A673 (cell line): ENCODE measurements at regions not wholly inside any gene's neighbourhood (a gene's known extent, or its start where the extent isn't known, plus 50 kb on each side); places are given as distances from the start of the nearest gene placed in this dataset.

ENCODE experiments used
- BruUV-seq: library from RNA; stranded (reverse); fragments of 400-500 nt; replicated peaks from 2 replicates; lab custom pipeline; 2021; lab: Mats Ljungman, UMichigan
- CTCF ChIA-PET: fragments of 300-600 bp; sonication (Branson Sonifier 250); formaldehyde crosslinking; loops from one replicate; lab custom pipeline; 2022; ENCODE audit warnings: antibody characterized with exemption; lab: Charles Lee
- POLR2A ChIA-PET: fragments of 300-600 bp; sonication (Branson Sonifier 250); formaldehyde crosslinking; loops from one replicate; lab custom pipeline; 2022; ENCODE audit warnings: antibody characterized with exemption; ENCODE audit not compliant: low non-redundant PET; lab: Charles Lee
- DNase-seq: peaks from one replicate; pipeline ENCODE4 v3.0.0-alpha.2; 2015; ENCODE audit warnings: low spot score
- H3K27ac ChIP-seq: fragments of 200-600 bp; sonication (generic); 2 replicates; pipeline ENCODE4 v1.5.1; 2016; ENCODE audit warnings: mixed run types, low read depth, mild to moderate bottlenecking, mixed read lengths, antibody characterized with exemption, low read length; ENCODE audit not compliant: poor library complexity, severe bottlenecking
- H3K27me3 ChIP-seq: fragments of 200-600 bp; sonication (generic); replicated peaks from 2 replicates; pipeline ENCODE4 v1.6.1; 2017; ENCODE audit warnings: mixed run types, low read depth, mild to moderate bottlenecking, mixed read lengths, antibody characterized with exemption, low read length; ENCODE audit not compliant: insufficient read depth, poor library complexity
- H3K36me3 ChIP-seq: fragments of 200-600 bp; sonication (generic); 2 replicates; pipeline ENCODE4 v1.6.1; 2016; ENCODE audit warnings: mixed run types, mild to moderate bottlenecking, mixed read lengths, antibody characterized with exemption, low read length; ENCODE audit not compliant: insufficient read depth, poor library complexity, severe bottlenecking
- H3K4me1 ChIP-seq: fragments of 200-600 bp; sonication (generic); 2 replicates; pipeline ENCODE4 v1.6.1; 2017; ENCODE audit warnings: mixed run types, mild to moderate bottlenecking, mixed read lengths, antibody characterized with exemption, low read length; ENCODE audit not compliant: insufficient read depth, poor library complexity, severe bottlenecking
- H3K4me3 ChIP-seq: fragments of 200-600 bp; sonication (generic); 2 replicates; pipeline ENCODE4 v1.5.1; 2016; ENCODE audit warnings: low read depth, mixed run types, mild to moderate bottlenecking, mixed read lengths, low read length; ENCODE audit not compliant: poor library complexity, severe bottlenecking
- H3K9me3 ChIP-seq: fragments of 200-600 bp; sonication (generic); 2 replicates; pipeline ENCODE4 v1.6.1; 2016; ENCODE audit warnings: mixed run types, low read depth, mild to moderate bottlenecking, mixed read lengths, antibody characterized with exemption, low read length; ENCODE audit not compliant: poor library complexity, severe bottlenecking
- CTCF ChIP-seq: fragments of 300-800, 200-600 bp; sonication (generic); conservative IDR thresholded peaks from 2 replicates; pipeline ENCODE4 v1.5.1; 2017; ENCODE audit warnings: low read depth, mild to moderate bottlenecking, antibody characterized with exemption, low read length, moderate library complexity, mixed read lengths
- EZH2 ChIP-seq: fragments of 200-600 bp; sonication (generic); IDR thresholded peaks from 2 replicates; pipeline ENCODE4 v1.6.1; 2017; ENCODE audit warnings: borderline replicate concordance, low read depth, mild to moderate bottlenecking, mixed read lengths, antibody characterized with exemption, low read length; ENCODE audit not compliant: poor library complexity, severe bottlenecking
- intact Hi-C: fragments of 100-400 bp; cut with micrococcal nuclease; formaldehyde crosslinking; loops from one replicate; pipeline ENCODE4 v1.10.0; 2022; ENCODE audit not compliant: unreplicated experiment

GRCh38 chr4:189162073-189162789 is 778.4 kb upstream of the FRG1 start:
- Histone ChIP-seq H3K4me3 (no peak overlapping the region), H3K4me1 (no peaks in the 10 kb centered on the region), H3K27ac (no peak overlapping the region), H3K27me3 (peaks cover 85% of the 10 kb centered on the region), H3K36me3 (no peaks in the 10 kb centered on the region), H3K9me3 (no peaks in the 10 kb centered on the region)
- DNase-seq, result no peak
- intact Hi-C loops, result no loop called here
- TF ChIP-seq EZH2, result no peak
- no peak for TF ChIP-seq CTCF
- ChIA-PET POLR2A (no interaction called here), CTCF (no interaction called here)
- no TSS peak for BruUV-seq

- ChIA-PET CTCF (no interaction called here), POLR2A (no interaction called here)
- intact Hi-C loops, result no loop called here
- Histone ChIP-seq H3K9me3 (no peaks in the 10 kb centered on the region), H3K36me3 (no peaks in the 10 kb centered on the region), H3K27me3 (peaks cover 88% of the 10 kb centered on the region), H3K27ac (no peak overlapping the region), H3K4me3 (no peak overlapping the region), H3K4me1 (no peaks in the 10 kb centered on the region)
- no TSS peak for BruUV-seq
- DNase-seq, result no peak
- TF ChIP-seq CTCF (no peak), EZH2 (no peak)
Measured at GRCh38 chr4:189162888-189163287, 777.8 kb upstream of the FRG1 start.

GRCh38 chr4:189176002-189176401 is 764.7 kb upstream of the FRG1 start:
- CTCF ChIA-PET, result no interaction called here
- peaks cover 63% of the 10 kb centered on the region for H3K27me3 ChIP-seq
- BruUV-seq, result no TSS peak
- H3K4me3 ChIP-seq, result no peak overlapping the region
- no peak for TF ChIP-seq EZH2
- no peak for TF ChIP-seq CTCF
- no peaks in the 10 kb centered on the region for H3K4me1 ChIP-seq
- H3K27ac ChIP-seq, result no peak overlapping the region
- no peak for DNase-seq
- POLR2A ChIA-PET, result no interaction called here
- intact Hi-C loops, result no loop called here
- no peaks in the 10 kb centered on the region for H3K9me3 ChIP-seq
- H3K36me3 ChIP-seq, result no peaks in the 10 kb centered on the region
